ENCODE measurements at regions not wholly inside any gene's neighbourhood (a gene's known extent, or its start where the extent isn't known, plus 50 kb on each side); places are given as distances from the start of the nearest gene placed in this dataset.
A peak's percentile ranks its signal among the peaks of the same experiment; 100 is the strongest.
"Not testable (repeated sequence)": the region's sequence is repeated elsewhere in the genome, so short reads cannot be mapped to it uniquely, and the experiment has no call there.

DNA sequence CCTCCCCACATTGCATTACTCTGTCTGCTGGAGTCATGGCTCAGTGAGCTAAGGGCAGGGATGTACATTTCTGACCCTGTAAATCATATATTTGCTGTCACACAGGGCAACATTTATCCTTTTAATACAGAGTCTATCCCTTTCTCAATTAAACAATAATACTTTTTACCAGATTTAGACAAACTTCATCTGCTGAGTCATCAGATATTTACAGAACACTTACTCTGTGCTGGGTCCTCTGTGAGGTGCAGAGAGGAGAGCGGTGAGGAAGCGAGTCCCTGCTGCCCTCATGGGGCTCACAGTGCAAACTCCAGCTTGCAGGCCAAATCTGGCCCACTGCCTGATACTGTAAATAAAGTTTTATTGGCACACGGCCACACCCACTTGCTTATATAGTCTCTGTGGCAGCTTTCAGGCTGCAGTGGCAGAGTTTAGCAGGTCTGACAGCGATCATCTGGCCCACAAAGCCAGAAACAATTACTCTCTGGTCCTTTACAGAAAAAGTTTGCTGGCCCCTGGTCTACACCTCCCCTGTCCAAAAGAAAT is 144.5 kb downstream of the CDH26 start:
- Histone ChIP-seq H3K4me3 (replicated peaks; ENCODE audit: insufficient read depth, low read length) (no peak overlapping the region), H3K27ac (replicated peaks) (0 out of 2 replicates have a peak overlapping the region, but pooled peaks have one; percentile 63), H3K27me3 (ENCODE audit: insufficient read depth, poor library complexity, severe bottlenecking) (no peaks in the 10 kb centered on the region)
- DNase-seq (ENCODE audit: low read depth in 1 of 2, low spot score in 1 of 2) = no peak
- TF ChIP-seq, protein P1, sequence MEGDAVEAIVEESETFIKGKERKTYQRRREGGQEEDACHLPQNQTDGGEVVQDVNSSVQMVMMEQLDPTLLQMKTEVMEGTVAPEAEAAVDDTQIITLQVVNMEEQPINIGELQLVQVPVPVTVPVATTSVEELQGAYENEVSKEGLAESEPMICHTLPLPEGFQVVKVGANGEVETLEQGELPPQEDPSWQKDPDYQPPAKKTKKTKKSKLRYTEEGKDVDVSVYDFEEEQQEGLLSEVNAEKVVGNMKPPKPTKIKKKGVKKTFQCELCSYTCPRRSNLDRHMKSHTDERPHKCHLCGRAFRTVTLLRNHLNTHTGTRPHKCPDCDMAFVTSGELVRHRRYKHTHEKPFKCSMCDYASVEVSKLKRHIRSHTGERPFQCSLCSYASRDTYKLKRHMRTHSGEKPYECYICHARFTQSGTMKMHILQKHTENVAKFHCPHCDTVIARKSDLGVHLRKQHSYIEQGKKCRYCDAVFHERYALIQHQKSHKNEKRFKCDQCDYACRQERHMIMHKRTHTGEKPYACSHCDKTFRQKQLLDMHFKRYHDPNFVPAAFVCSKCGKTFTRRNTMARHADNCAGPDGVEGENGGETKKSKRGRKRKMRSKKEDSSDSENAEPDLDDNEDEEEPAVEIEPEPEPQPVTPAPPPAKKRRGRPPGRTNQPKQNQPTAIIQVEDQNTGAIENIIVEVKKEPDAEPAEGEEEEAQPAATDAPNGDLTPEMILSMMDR (IDR thresholded peaks at IDR 0.05; ENCODE audit: insufficient read depth, low read length) = no peak
- TF ChIP-seq GABPA (IDR thresholded peaks at IDR 0.05; ENCODE audit: low read depth) (no peak), POLR2AphosphoS5 (IDR thresholded peaks at IDR 0.05; ENCODE audit: low read depth) (no peak), REST (IDR thresholded peaks at IDR 0.05; ENCODE audit: insufficient replicate concordance, low read depth) (no peak), SPI1 (IDR thresholded peaks at IDR 0.05; ENCODE audit: borderline replicate concordance, low read depth) (no peak)

DNA sequence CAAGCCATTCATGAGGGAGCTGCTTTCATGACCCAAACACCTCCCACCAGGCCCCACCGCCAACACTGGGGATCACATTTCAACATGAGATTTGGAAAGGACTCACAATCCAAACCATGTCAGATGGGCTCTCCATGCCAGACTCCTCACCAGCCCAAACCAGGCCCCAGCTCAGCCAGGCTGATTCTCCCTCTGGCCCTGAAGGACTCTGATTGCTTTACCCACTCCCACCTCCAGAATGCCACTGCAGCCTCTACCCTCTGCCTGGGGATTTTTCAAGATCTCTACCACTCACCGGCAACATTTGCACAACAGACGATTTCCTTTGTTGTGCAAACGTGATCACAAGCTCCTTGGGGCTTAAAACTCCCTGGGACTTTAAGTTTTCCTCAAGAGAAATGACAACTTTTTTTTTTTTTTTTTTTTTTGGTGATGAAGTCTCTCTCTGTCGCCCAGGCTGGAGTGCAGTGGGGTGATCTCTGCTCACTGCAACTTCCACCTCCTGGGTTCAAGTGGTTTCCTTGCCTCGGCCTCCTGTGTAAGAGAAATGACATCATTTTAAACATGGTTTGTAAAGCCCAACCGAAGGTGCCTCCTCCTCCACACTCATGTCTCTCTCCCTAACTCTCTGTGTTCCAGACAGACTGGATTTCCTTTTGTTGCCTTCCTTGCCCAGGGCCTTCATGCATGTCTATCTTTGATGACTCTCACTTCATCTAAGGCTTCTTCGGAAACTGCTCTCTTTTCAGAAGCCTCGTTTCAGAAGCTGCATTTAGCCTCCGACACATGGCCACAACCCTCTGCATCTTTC is 147.0 kb downstream of the CDH26 start:
- no peak for TF ChIP-seq SPI1 (IDR thresholded peaks at IDR 0.05; ENCODE audit: borderline replicate concordance, low read depth)
- TF ChIP-seq, protein P1 (IDR thresholded peaks at IDR 0.05; ENCODE audit: insufficient read depth, low read length) = no peak
- no peak for TF ChIP-seq REST (IDR thresholded peaks at IDR 0.05; ENCODE audit: insufficient replicate concordance, low read depth)
- no peak for TF ChIP-seq POLR2AphosphoS5 (IDR thresholded peaks at IDR 0.05; ENCODE audit: low read depth)
- TF ChIP-seq GABPA (IDR thresholded peaks at IDR 0.05; ENCODE audit: low read depth) = no peak
- no peaks in the 10 kb centered on the region for H3K27me3 ChIP-seq (ENCODE audit: insufficient read depth, poor library complexity, severe bottlenecking)
- peak overlapping the region; percentile 67 for H3K27ac ChIP-seq (replicated peaks)
- DNase-seq (ENCODE audit: low read depth in 1 of 2, low spot score in 1 of 2) = peak in 1 of 2 experiments; percentile 68
- no peak overlapping the region for H3K4me3 ChIP-seq (replicated peaks; ENCODE audit: insufficient read depth, low read length)

GRCh38 chr20:60106186-60106585 is 148.0 kb downstream of the CDH26 start:
- H3K27me3 ChIP-seq (ENCODE audit: insufficient read depth, poor library complexity, severe bottlenecking); DNase-seq (ENCODE audit: low read depth in 1 of 2, low spot score in 1 of 2); H3K4me3 ChIP-seq (replicated peaks; ENCODE audit: insufficient read depth, low read length): not testable (repeated sequence)
- H3K27ac ChIP-seq (replicated peaks) = peak overlapping the region; percentile 67

DNA sequence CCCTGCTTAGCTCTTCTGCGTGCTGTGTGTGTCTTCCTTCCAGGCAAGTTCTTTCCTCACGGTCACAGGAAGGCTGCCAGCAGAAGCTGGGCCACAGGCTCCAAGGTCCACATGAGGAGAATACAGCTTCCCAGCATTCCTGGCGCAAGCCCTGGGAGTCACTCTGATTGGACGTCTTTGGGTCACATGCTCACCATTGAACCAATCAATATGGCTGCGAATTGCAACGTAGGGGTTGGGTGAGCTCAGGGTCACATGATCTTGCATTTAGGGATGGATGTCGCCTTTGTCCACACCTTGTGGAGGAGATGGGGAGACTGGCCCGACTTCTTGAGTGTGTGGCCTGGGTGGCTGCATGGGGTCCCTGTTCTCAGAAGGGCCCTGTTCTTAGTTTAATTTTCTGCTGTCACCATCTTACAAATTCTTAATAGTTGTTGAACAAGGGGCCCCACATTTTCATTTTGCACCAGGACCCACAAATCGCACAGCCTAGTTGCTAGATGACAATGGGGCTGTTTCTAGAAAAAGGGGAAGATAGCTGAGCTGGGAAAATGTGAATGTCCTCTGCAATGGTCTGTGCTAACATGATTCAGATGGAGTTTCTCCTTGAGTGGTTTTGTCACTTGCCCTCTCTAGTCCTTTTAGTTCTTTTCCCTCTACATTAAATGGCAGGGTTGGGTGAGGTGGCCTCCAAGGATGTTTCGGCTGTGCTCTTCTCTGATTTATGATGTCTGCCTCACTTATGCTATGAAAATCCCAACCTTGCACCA is 149.6 kb downstream of the CDH26 start:
- TF ChIP-seq GABPA (IDR thresholded peaks at IDR 0.05; ENCODE audit: low read depth) = no peak
- no peak for TF ChIP-seq REST (IDR thresholded peaks at IDR 0.05; ENCODE audit: insufficient replicate concordance, low read depth)
- TF ChIP-seq, protein P1 (IDR thresholded peaks at IDR 0.05; ENCODE audit: insufficient read depth, low read length) = no peak
- no peak for TF ChIP-seq POLR2AphosphoS5 (IDR thresholded peaks at IDR 0.05; ENCODE audit: low read depth)
- no peak for TF ChIP-seq SPI1 (IDR thresholded peaks at IDR 0.05; ENCODE audit: borderline replicate concordance, low read depth)
- Histone ChIP-seq H3K27me3 (ENCODE audit: insufficient read depth, poor library complexity, severe bottlenecking) (no peaks in the 10 kb centered on the region), H3K27ac (replicated peaks) (no peak overlapping the region), H3K4me3 (replicated peaks; ENCODE audit: insufficient read depth, low read length) (no peak overlapping the region)
- peak in 1 of 2 experiments; percentile 31 for DNase-seq (ENCODE audit: low read depth in 1 of 2, low spot score in 1 of 2)

Measured in HL-60 (cell line).